Right ventricle myocardium superior (tissue), 1 donor: ENCODE measurements at regions not wholly inside any gene's neighbourhood (a gene's known extent, or its start where the extent isn't known, plus 50 kb on each side); places are given as distances from the start of the nearest gene placed in this dataset.
"Not testable (repeated sequence)": the region's sequence is repeated elsewhere in the genome, so short reads cannot be mapped to it uniquely, and the experiment has no call there.

Source experiments
- ATAC-seq: fragments of 200-7000 bp; cut with Tn5 transposase; one replicate; pipeline ENCODE4 v1.9.1; 2020; ENCODE audit warnings: mild to moderate bottlenecking; ENCODE audit not compliant: poor library complexity
- DNase-seq: peaks from one replicate; pipeline ENCODE4 v3.0.0-alpha.2; 2020
- intact Hi-C: fragments of 100-400 bp; cut with DNase I; formaldehyde crosslinking; loops from one replicate; pipeline ENCODE4 v1.11.2; 2022
- donor health status: DM: no; HTN: yes; CAD: no; lungs with severe emphysema.

- intact Hi-C loops, ATAC-seq: not testable (repeated sequence)
Observed at GRCh38 chr1:219863816-219864215, 64.5 kb downstream of the SLC30A10 start.

GRCh38 chr1:219862366-219862765, 66.0 kb downstream of the SLC30A10 start:
- ATAC-seq: no peak

More at GRCh38 chr1:219863816-219864215, 64.5 kb downstream of the SLC30A10 start:
- not testable (repeated sequence) for DNase-seq

GRCh38 chr1:219858980-219859379, 69.4 kb downstream of the SLC30A10 start:
- no peak for DNase-seq
- intact Hi-C loops: no loop called here
- no peak for ATAC-seq

More at GRCh38 chr1:219862366-219862765, 66.0 kb downstream of the SLC30A10 start:
- no peak for DNase-seq
- intact Hi-C loops: no loop called here

GRCh38 chr1:219847215-219847855, 81.0 kb downstream of the SLC30A10 start:
- ATAC-seq: no peak
- intact Hi-C loops: no loop called here

GRCh38 chr1:219839595-219839994, 88.8 kb downstream of the SLC30A10 start:
- DNase-seq, ATAC-seq, intact Hi-C loops: not testable (repeated sequence)

More at GRCh38 chr1:219847215-219847855, 81.0 kb downstream of the SLC30A10 start:
- no peak for DNase-seq

GRCh38 chr1:219837994-219838294, 90.4 kb downstream of the SLC30A10 start:
- DNase-seq (no peak), ATAC-seq (no peak)
- intact Hi-C loops: no loop called here

- intact Hi-C loops: no loop called here
- DNase-seq (no peak), ATAC-seq (peak; percentile 56)
Observed at GRCh38 chr1:219837274-219837993, 90.9 kb downstream of the SLC30A10 start.

- ATAC-seq: no peak
- no peak for DNase-seq
- intact Hi-C loops: no loop called here
Observed at GRCh38 chr1:219834314-219834917, 93.9 kb downstream of the SLC30A10 start.

- intact Hi-C loops: no loop called here
- no peak for DNase-seq
- no peak for ATAC-seq
Observed at GRCh38 chr1:219833214-219833815, 95.0 kb downstream of the SLC30A10 start.

- ATAC-seq (no peak), DNase-seq (no peak)
- intact Hi-C loops: no loop called here
Observed at GRCh38 chr1:219826290-219826689, 102.1 kb downstream of the SLC30A10 start.

GRCh38 chr1:219825355-219825754, 103.0 kb downstream of the SLC30A10 start:
- ATAC-seq (no peak), DNase-seq (no peak)
- intact Hi-C loops: no loop called here

GRCh38 chr1:219824338-219824737, 104.0 kb downstream of the SLC30A10 start:
- ATAC-seq: no peak
- DNase-seq: no peak
- intact Hi-C loops: no loop called here

- intact Hi-C loops: no loop called here
- ATAC-seq (no peak), DNase-seq (no peak)
Observed at GRCh38 chr1:219820551-219820950, 107.8 kb downstream of the SLC30A10 start.

GRCh38 chr1:219817914-219818313, 110.4 kb downstream of the SLC30A10 start:
- DNase-seq (no peak), ATAC-seq (no peak)
- intact Hi-C loops: loop anchor here (10.0 kb wide), 1 partner anchor 1483 kb away; no protein-coding TSS in a partner anchor

- intact Hi-C loops: loop anchor here (10.0 kb wide), 1 partner anchor 1478 kb away; no protein-coding TSS in a partner anchor
- no peak for ATAC-seq
Observed at GRCh38 chr1:219813294-219813693, 115.1 kb downstream of the SLC30A10 start.

GRCh38 chr1:219812491-219813203, 115.7 kb downstream of the SLC30A10 start:
- intact Hi-C loops: loop anchor here (10.0 kb wide), 1 partner anchor 1478 kb away; no protein-coding TSS in a partner anchor
- no peak for DNase-seq
- peak; percentile 94 for ATAC-seq

More at GRCh38 chr1:219813294-219813693, 115.1 kb downstream of the SLC30A10 start:
- no peak for DNase-seq

- intact Hi-C loops: loop anchor here (10.0 kb wide), 1 partner anchor 1477 kb away; no protein-coding TSS in a partner anchor
- peak; percentile 24 for ATAC-seq
- no peak for DNase-seq
Observed at GRCh38 chr1:219812086-219812485, 116.3 kb downstream of the SLC30A10 start.

- no peak for ATAC-seq
- DNase-seq: no peak
- intact Hi-C loops: loop anchor here (10.0 kb wide), 1 partner anchor 1476 kb away; no protein-coding TSS in a partner anchor
Observed at GRCh38 chr1:219810451-219810850, 117.9 kb downstream of the SLC30A10 start.
